ENCODE measurements at regions not wholly inside any gene's neighbourhood (a gene's known extent, or its start where the extent isn't known, plus 50 kb on each side); places are given as distances from the start of the nearest gene placed in this dataset.
"Not testable (repeated sequence)": the region's sequence is repeated elsewhere in the genome, so short reads cannot be mapped to it uniquely, and the experiment has no call there.

DNA sequence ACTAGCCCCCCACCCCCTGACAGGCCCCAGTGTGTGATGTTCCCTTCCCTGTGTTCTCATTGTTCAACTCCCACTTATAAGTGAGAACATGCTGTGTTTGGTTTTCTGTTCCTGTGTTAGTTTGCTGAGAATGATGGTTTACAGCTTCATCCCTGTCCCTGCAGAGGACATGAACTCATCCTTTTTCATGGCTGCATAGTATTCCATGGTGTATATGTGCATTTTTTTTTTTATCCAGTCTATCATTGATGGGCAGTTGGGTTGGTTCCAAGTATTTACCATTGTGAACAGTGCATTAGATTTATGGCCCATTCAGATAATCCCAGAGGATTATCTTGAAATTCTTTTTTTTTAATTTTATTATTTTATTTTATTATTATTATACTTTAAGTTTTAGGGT lies 872.5 kb upstream of the ARRDC3 start:
- TF ChIP-seq, protein P1, sequence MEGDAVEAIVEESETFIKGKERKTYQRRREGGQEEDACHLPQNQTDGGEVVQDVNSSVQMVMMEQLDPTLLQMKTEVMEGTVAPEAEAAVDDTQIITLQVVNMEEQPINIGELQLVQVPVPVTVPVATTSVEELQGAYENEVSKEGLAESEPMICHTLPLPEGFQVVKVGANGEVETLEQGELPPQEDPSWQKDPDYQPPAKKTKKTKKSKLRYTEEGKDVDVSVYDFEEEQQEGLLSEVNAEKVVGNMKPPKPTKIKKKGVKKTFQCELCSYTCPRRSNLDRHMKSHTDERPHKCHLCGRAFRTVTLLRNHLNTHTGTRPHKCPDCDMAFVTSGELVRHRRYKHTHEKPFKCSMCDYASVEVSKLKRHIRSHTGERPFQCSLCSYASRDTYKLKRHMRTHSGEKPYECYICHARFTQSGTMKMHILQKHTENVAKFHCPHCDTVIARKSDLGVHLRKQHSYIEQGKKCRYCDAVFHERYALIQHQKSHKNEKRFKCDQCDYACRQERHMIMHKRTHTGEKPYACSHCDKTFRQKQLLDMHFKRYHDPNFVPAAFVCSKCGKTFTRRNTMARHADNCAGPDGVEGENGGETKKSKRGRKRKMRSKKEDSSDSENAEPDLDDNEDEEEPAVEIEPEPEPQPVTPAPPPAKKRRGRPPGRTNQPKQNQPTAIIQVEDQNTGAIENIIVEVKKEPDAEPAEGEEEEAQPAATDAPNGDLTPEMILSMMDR (conservative IDR thresholded peaks at IDR 0.05 in 1 of 2, IDR thresholded peaks at IDR 0.05 in 1 of 2; ENCODE audit: low read depth in 1 of 2, low read length in 2 of 2), result not testable (repeated sequence)
- not testable (repeated sequence) for TF ChIP-seq EZH2 (IDR thresholded peaks at IDR 0.05; ENCODE audit: low read length, missing control alignments)

Measured in fibroblast of lung (primary cell).